ENCODE measurements at regions not wholly inside any gene's neighbourhood (a gene's known extent, or its start where the extent isn't known, plus 50 kb on each side); places are given as distances from the start of the nearest gene placed in this dataset.
"Not testable (repeated sequence)": the region's sequence is repeated elsewhere in the genome, so short reads cannot be mapped to it uniquely, and the experiment has no call there.

DNA sequence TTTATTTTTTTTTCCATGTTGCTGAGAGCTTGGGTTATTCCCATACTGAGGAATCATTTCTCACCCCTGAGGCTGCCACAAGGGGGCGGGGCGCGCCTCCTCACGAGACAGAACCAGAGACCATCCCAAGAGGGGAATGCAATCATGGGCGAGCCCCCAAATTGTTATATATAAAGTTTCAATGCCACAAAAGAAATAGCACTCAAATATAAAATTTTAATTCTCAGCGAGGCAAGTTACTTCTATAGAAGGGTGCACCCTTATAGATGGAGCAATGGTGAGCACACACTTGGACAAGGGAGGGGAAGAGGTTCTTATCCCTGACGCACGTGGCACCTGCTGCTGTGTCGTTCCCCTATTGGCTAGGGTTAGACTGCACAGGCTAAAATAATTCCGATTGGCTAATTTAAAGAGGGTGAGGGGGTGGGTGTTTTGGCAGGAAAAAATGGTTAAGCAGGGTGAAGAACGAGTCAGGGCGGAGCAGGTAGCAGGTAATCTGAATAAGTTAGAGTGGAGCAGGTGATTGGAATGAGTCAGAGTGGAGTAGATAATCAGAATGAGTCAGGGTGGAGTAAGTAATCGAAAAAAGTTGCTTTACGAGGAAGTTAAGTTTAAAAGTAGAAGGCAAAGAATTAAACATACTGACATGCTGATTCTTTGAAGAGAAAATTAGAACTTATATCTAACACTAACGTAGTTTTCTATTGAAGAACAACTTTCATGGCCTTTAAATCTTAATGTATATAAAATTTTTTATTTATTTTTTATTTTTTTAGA lies 177.5 kb downstream of the MTCL1 start:
- 64% methylated on average over 15 of the region's 15 CpGs for WGBS (ENCODE audit: insufficient coverage, low coverage, low lambda C conversion rate, missing lambda C conversion rate)
- intact Hi-C loops (cut with DNase I) = no loop called here
- Histone ChIP-seq H3K27ac (no peak overlapping the region), H3K9me3 (no peaks in the 10 kb centered on the region), H3K4me1 (no peaks in the 10 kb centered on the region), H3K4me3 (no peak overlapping the region), H3K36me3 (no peaks in the 10 kb centered on the region), H3K27me3 (no peaks in the 10 kb centered on the region)
- peak in 2 of 4 donors; percentile 53 to 65 for ATAC-seq
- peak in 2 of 3 donors; percentile 31 to 50 for DNase-seq
- no peak for TF ChIP-seq POLR2A (IDR thresholded peaks at IDR 0.05)
- peak; percentile 17 to 47 (median 28) for TF ChIP-seq CTCF (IDR thresholded peaks at IDR 0.05)

- H3K27me3 ChIP-seq = no peaks in the 10 kb centered on the region
- no peak for TF ChIP-seq CTCF (IDR thresholded peaks at IDR 0.05)
- TF ChIP-seq POLR2A (IDR thresholded peaks at IDR 0.05) = no peak
- no peak overlapping the region for H3K27ac ChIP-seq
- H3K4me1 ChIP-seq = no peaks in the 10 kb centered on the region
- intact Hi-C loops (cut with DNase I) = no loop called here
- no peak for DNase-seq
- 100% methylated on average over 1 of the region's 1 CpG for WGBS (ENCODE audit: insufficient coverage, low coverage, low lambda C conversion rate, missing lambda C conversion rate)
- no peak overlapping the region for H3K4me3 ChIP-seq
- H3K36me3 ChIP-seq = no peaks in the 10 kb centered on the region
- ATAC-seq = no peak
- no peaks in the 10 kb centered on the region for H3K9me3 ChIP-seq
Measured at GRCh38 chr18:8883409-8883668, 178.0 kb downstream of the MTCL1 start.

GRCh38 chr18:8887877-8888276 lies 182.5 kb downstream of the MTCL1 start:
- 72% methylated on average over 2 of the region's 2 CpGs for WGBS (ENCODE audit: insufficient coverage, low coverage, low lambda C conversion rate, missing lambda C conversion rate)
- DNase-seq; H3K27me3 ChIP-seq; ATAC-seq; H3K4me3 ChIP-seq; H3K4me1 ChIP-seq; H3K27ac ChIP-seq; H3K9me3 ChIP-seq; intact Hi-C loops (cut with DNase I); H3K36me3 ChIP-seq: not testable (repeated sequence)

DNA sequence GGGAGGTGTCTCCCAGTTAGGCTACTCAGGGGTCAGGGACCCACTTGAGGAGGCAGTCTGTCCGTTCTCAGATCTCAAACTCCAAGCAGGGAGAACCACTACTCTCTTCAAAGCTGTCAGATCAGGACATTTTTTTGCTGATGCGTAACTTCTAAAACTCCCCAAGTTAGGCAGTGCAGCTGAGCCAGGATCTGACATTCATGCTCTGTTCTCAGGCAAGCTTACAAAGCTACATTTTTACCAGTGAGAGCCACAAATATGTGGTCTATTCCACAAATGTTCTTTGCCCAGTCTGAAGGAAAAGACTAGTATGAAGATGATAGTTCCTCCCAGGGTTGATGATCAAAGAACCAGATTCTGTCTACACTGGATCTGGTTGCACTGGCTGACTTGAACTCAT lies 184.1 kb downstream of the MTCL1 start:
- no peaks in the 10 kb centered on the region for H3K4me1 ChIP-seq
- 60% methylated on average over 2 of the region's 2 CpGs for WGBS (ENCODE audit: insufficient coverage, low coverage, low lambda C conversion rate, missing lambda C conversion rate)
- intact Hi-C loops (cut with DNase I) = no loop called here
- DNase-seq (no peak), ATAC-seq (no peak)
- H3K9me3 ChIP-seq = no peaks in the 10 kb centered on the region
- H3K4me3 ChIP-seq = no peak overlapping the region
- no peaks in the 10 kb centered on the region for H3K27me3 ChIP-seq
- H3K27ac ChIP-seq = no peak overlapping the region
- H3K36me3 ChIP-seq = no peaks in the 10 kb centered on the region
- no peak for TF ChIP-seq CTCF (IDR thresholded peaks at IDR 0.05)
- no peak for TF ChIP-seq POLR2A (IDR thresholded peaks at IDR 0.05)

DNA sequence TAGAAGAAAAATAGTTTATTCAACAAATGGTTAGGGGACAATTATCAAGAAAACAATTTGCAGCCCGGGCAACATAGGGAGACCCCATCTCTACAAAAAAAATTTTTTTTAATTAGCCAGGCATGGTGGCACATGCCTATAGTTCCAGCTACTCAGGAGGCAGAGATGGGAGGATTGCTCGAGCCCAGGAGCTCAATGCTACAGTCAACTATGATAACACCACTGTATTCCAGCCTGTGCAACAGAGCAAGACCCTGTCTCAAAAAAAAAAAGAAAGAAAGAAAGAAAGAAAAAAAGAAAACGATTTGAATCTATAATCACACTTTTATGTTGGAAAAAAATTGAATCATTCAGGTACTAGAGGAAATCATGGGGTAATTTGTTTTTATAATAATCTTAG lies 185.1 kb downstream of the MTCL1 start:
- H3K27ac ChIP-seq; ATAC-seq; H3K9me3 ChIP-seq; H3K36me3 ChIP-seq; H3K4me1 ChIP-seq; H3K4me3 ChIP-seq; DNase-seq; intact Hi-C loops (cut with DNase I); H3K27me3 ChIP-seq: not testable (repeated sequence)
- 50% methylated on average over 3 of the region's 3 CpGs for WGBS (ENCODE audit: insufficient coverage, low coverage, low lambda C conversion rate, missing lambda C conversion rate)
